ENCODE measurements at regions not wholly inside any gene's neighbourhood (a gene's known extent, or its start where the extent isn't known, plus 50 kb on each side); places are given as distances from the start of the nearest gene placed in this dataset.

DNA sequence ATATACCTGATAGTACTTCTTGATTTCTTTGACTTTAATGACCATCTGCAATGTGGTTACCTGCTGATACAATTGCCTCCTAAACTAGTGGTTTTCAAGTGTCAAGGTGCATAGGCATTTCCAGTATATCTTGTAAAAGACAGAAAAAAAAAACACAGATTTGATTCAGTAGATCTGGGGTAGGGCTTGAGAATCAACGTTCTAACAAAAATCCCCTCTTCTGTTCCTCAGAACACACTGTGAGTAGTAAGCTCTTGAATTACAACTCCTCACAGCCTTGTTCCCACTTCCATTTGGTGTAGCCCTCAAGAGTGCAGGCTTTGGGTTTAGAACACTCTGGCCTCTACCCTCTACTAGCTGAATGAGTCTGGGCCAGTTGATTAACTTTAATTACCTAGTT is 78.0 kb upstream of the CTSC start:
- no peak for TF ChIP-seq CTCF (IDR thresholded peaks at IDR 0.05)
- TF ChIP-seq POLR2A (IDR thresholded peaks at IDR 0.05): no peak

All from adrenal gland (tissue), 5 donors.